ENCODE measurements at regions not wholly inside any gene's neighbourhood (a gene's known extent, or its start where the extent isn't known, plus 50 kb on each side); places are given as distances from the start of the nearest gene placed in this dataset.

GRCh38 chr9:79369676-79370075 is 202.1 kb upstream of the TLE4 start:
- no peaks in the 10 kb centered on the region for H3K36me3 Mint-ChIP-seq (ENCODE audit: low read depth)

GRCh38 chr9:79371301-79371700 is 200.5 kb upstream of the TLE4 start:
- Mint-ChIP-seq H3K4me1 (ENCODE audit: low read depth) (no peaks in the 10 kb centered on the region), H3K27ac (no peak overlapping the region), H3K9me3 (no peaks in the 10 kb centered on the region), H3K27me3 (ENCODE audit: low read depth) (peaks cover 5% of the 10 kb centered on the region), H3K36me3 (ENCODE audit: low read depth) (no peaks in the 10 kb centered on the region), H3K4me3 (no peak overlapping the region)
- intact Hi-C loops (cut with micrococcal nuclease) = no loop called here
- CTCF ChIA-PET = interaction anchor here (0.5 kb wide), 1 partner anchor 787 kb away, joined by 5 read pairs; no protein-coding TSS in a partner anchor
- DNase-seq = no peak

More at GRCh38 chr9:79369676-79370075, 202.1 kb upstream of the TLE4 start:
- H3K4me3 Mint-ChIP-seq = no peak overlapping the region
- CTCF ChIA-PET = no interaction called here
- no peak for DNase-seq
- H3K9me3 Mint-ChIP-seq = no peaks in the 10 kb centered on the region
- H3K27me3 Mint-ChIP-seq (ENCODE audit: low read depth) = peaks cover 5% of the 10 kb centered on the region
- intact Hi-C loops (cut with micrococcal nuclease) = no loop called here
- no peaks in the 10 kb centered on the region for H3K4me1 Mint-ChIP-seq (ENCODE audit: low read depth)
- no peak overlapping the region for H3K27ac Mint-ChIP-seq

- no peak for DNase-seq
- Mint-ChIP-seq H3K4me3 (no peak overlapping the region), H3K4me1 (ENCODE audit: low read depth) (no peaks in the 10 kb centered on the region), H3K27me3 (ENCODE audit: low read depth) (peaks cover 5% of the 10 kb centered on the region), H3K36me3 (ENCODE audit: low read depth) (no peaks in the 10 kb centered on the region), H3K9me3 (no peaks in the 10 kb centered on the region), H3K27ac (no peak overlapping the region)
- CTCF ChIA-PET = interaction anchor here (0.5 kb wide), 1 partner anchor 788 kb away, joined by 5 read pairs; no protein-coding TSS in a partner anchor
- intact Hi-C loops (cut with micrococcal nuclease) = no loop called here
Measured at GRCh38 chr9:79371948-79372555, 199.7 kb upstream of the TLE4 start.

GRCh38 chr9:79377339-79377855 is 194.4 kb upstream of the TLE4 start:
- Mint-ChIP-seq H3K27me3 (ENCODE audit: low read depth) (peaks cover 6% of the 10 kb centered on the region), H3K4me3 (no peak overlapping the region), H3K36me3 (ENCODE audit: low read depth) (no peaks in the 10 kb centered on the region), H3K27ac (no peak overlapping the region), H3K4me1 (ENCODE audit: low read depth) (no peaks in the 10 kb centered on the region), H3K9me3 (peaks cover 3% of the 10 kb centered on the region)
- intact Hi-C loops (cut with micrococcal nuclease) = no loop called here
- DNase-seq = no peak
- CTCF ChIA-PET = no interaction called here

- no peak overlapping the region for H3K4me3 Mint-ChIP-seq
- H3K4me1 Mint-ChIP-seq (ENCODE audit: low read depth) = no peaks in the 10 kb centered on the region
- peaks cover 6% of the 10 kb centered on the region for H3K27me3 Mint-ChIP-seq (ENCODE audit: low read depth)
- H3K9me3 Mint-ChIP-seq = peaks cover 3% of the 10 kb centered on the region
- no peak overlapping the region for H3K27ac Mint-ChIP-seq
- no peaks in the 10 kb centered on the region for H3K36me3 Mint-ChIP-seq (ENCODE audit: low read depth)
- DNase-seq = no peak
- intact Hi-C loops (cut with micrococcal nuclease) = no loop called here
- CTCF ChIA-PET = no interaction called here
Measured at GRCh38 chr9:79378107-79378506, 193.7 kb upstream of the TLE4 start.

GRCh38 chr9:79382044-79382443 is 189.7 kb upstream of the TLE4 start:
- peaks cover 3% of the 10 kb centered on the region for H3K9me3 Mint-ChIP-seq
- H3K4me1 Mint-ChIP-seq (ENCODE audit: low read depth) = no peaks in the 10 kb centered on the region
- intact Hi-C loops (cut with micrococcal nuclease) = no loop called here
- peaks cover 6% of the 10 kb centered on the region for H3K27me3 Mint-ChIP-seq (ENCODE audit: low read depth)
- CTCF ChIA-PET = no interaction called here
- H3K4me3 Mint-ChIP-seq = no peak overlapping the region
- H3K27ac Mint-ChIP-seq = no peak overlapping the region
- no peak for DNase-seq
- H3K36me3 Mint-ChIP-seq (ENCODE audit: low read depth) = no peaks in the 10 kb centered on the region

GRCh38 chr9:79382458-79382857 is 189.3 kb upstream of the TLE4 start:
- H3K9me3 Mint-ChIP-seq = peaks cover 3% of the 10 kb centered on the region
- no peak overlapping the region for H3K27ac Mint-ChIP-seq
- H3K4me1 Mint-ChIP-seq (ENCODE audit: low read depth) = no peaks in the 10 kb centered on the region
- CTCF ChIA-PET = no interaction called here
- H3K27me3 Mint-ChIP-seq (ENCODE audit: low read depth) = peaks cover 6% of the 10 kb centered on the region
- DNase-seq = peak; percentile 3
- no peak overlapping the region for H3K4me3 Mint-ChIP-seq
- intact Hi-C loops (cut with micrococcal nuclease) = no loop called here
- H3K36me3 Mint-ChIP-seq (ENCODE audit: low read depth) = no peaks in the 10 kb centered on the region

- no peak overlapping the region for H3K27ac Mint-ChIP-seq
- no peak overlapping the region for H3K4me3 Mint-ChIP-seq
- no peaks in the 10 kb centered on the region for H3K4me1 Mint-ChIP-seq (ENCODE audit: low read depth)
- no peaks in the 10 kb centered on the region for H3K36me3 Mint-ChIP-seq (ENCODE audit: low read depth)
- intact Hi-C loops (cut with micrococcal nuclease) = no loop called here
- peaks cover 3% of the 10 kb centered on the region for H3K9me3 Mint-ChIP-seq
- H3K27me3 Mint-ChIP-seq (ENCODE audit: low read depth) = peaks cover 6% of the 10 kb centered on the region
- CTCF ChIA-PET = no interaction called here
- DNase-seq = no peak
Measured at GRCh38 chr9:79383096-79383495, 188.7 kb upstream of the TLE4 start.

- CTCF ChIA-PET = no interaction called here
- Mint-ChIP-seq H3K27me3 (ENCODE audit: low read depth) (peaks cover 5% of the 10 kb centered on the region), H3K4me3 (no peak overlapping the region), H3K36me3 (ENCODE audit: low read depth) (no peaks in the 10 kb centered on the region), H3K4me1 (ENCODE audit: low read depth) (no peaks in the 10 kb centered on the region), H3K9me3 (peaks cover 3% of the 10 kb centered on the region), H3K27ac (no peak overlapping the region)
- no peak for DNase-seq
- intact Hi-C loops (cut with micrococcal nuclease) = no loop called here
Measured at GRCh38 chr9:79384091-79384490, 187.7 kb upstream of the TLE4 start.

- Mint-ChIP-seq H3K4me3 (no peak overlapping the region), H3K27ac (no peak overlapping the region), H3K9me3 (peaks cover 3% of the 10 kb centered on the region), H3K27me3 (ENCODE audit: low read depth) (peaks cover 3% of the 10 kb centered on the region), H3K4me1 (ENCODE audit: low read depth) (no peaks in the 10 kb centered on the region), H3K36me3 (ENCODE audit: low read depth) (no peaks in the 10 kb centered on the region)
- intact Hi-C loops (cut with micrococcal nuclease) = no loop called here
- CTCF ChIA-PET = interaction anchor here (0.7 kb wide), 1 partner anchor 17 kb away, joined by 3 read pairs; no protein-coding TSS in a partner anchor
- no peak for DNase-seq
Measured at GRCh38 chr9:79384501-79384900, 187.3 kb upstream of the TLE4 start.

- CTCF ChIA-PET = no interaction called here
- no peak for DNase-seq
- no peak overlapping the region for H3K4me3 Mint-ChIP-seq
- no peaks in the 10 kb centered on the region for H3K9me3 Mint-ChIP-seq
- intact Hi-C loops (cut with micrococcal nuclease) = no loop called here
- no peaks in the 10 kb centered on the region for H3K36me3 Mint-ChIP-seq (ENCODE audit: low read depth)
- H3K27me3 Mint-ChIP-seq (ENCODE audit: low read depth) = peaks cover 3% of the 10 kb centered on the region
- H3K27ac Mint-ChIP-seq = no peak overlapping the region
- no peaks in the 10 kb centered on the region for H3K4me1 Mint-ChIP-seq (ENCODE audit: low read depth)
Measured at GRCh38 chr9:79387101-79387835, 184.5 kb upstream of the TLE4 start.

GRCh38 chr9:79390077-79390698 is 181.6 kb upstream of the TLE4 start:
- DNase-seq = no peak
- Mint-ChIP-seq H3K27me3 (ENCODE audit: low read depth) (peaks cover 3% of the 10 kb centered on the region), H3K36me3 (ENCODE audit: low read depth) (no peaks in the 10 kb centered on the region), H3K27ac (no peak overlapping the region), H3K4me1 (ENCODE audit: low read depth) (no peaks in the 10 kb centered on the region), H3K4me3 (no peak overlapping the region), H3K9me3 (no peaks in the 10 kb centered on the region)
- intact Hi-C loops (cut with micrococcal nuclease) = no loop called here
- CTCF ChIA-PET = interaction anchor here (0.6 kb wide), 1 partner anchor 206 kb away, joined by 3 read pairs; no protein-coding TSS in a partner anchor

All from activated naive CD4-positive, alpha-beta T cell treated with anti-CD3 and anti-CD28 coated beads for 36 hours (primary cell).